ENCODE measurements at regions not wholly inside any gene's neighbourhood (a gene's known extent, or its start where the extent isn't known, plus 50 kb on each side); places are given as distances from the start of the nearest gene placed in this dataset.

- WGBS = 87% methylated on average over 1 of the region's 1 CpG
- Histone ChIP-seq H3K27ac (no peak overlapping the region), H3K36me3 (no peaks in the 10 kb centered on the region), H3K4me1 (no peaks in the 10 kb centered on the region), H3K27me3 (no peaks in the 10 kb centered on the region), H3K9me3 (no peaks in the 10 kb centered on the region), H3K4me3 (no peak overlapping the region)
- TF ChIP-seq POLR2AphosphoS5 (IDR thresholded peaks at IDR 0.05) = no peak
- TF ChIP-seq EP300 (IDR thresholded peaks at IDR 0.05) = no peak
- TF ChIP-seq POLR2A (IDR thresholded peaks at IDR 0.05) = no peak
- no peak for TF ChIP-seq CTCF (IDR thresholded peaks at IDR 0.05)
- no peak for DNase-seq (ENCODE audit: low spot score in 2 of 2)
Measured at GRCh38 chr4:156556336-156556735, 415.3 kb downstream of the PDGFC start.

GRCh38 chr4:156553659-156554058, 417.9 kb downstream of the PDGFC start:
- DNase-seq (ENCODE audit: low spot score in 2 of 2) = no peak
- H3K27me3 ChIP-seq = no peaks in the 10 kb centered on the region
- WGBS = 84% methylated on average over 1 of the region's 1 CpG
- no peaks in the 10 kb centered on the region for H3K36me3 ChIP-seq
- no peaks in the 10 kb centered on the region for H3K4me1 ChIP-seq
- no peaks in the 10 kb centered on the region for H3K9me3 ChIP-seq
- H3K27ac ChIP-seq = no peak overlapping the region
- H3K4me3 ChIP-seq = no peak overlapping the region
- no peak for TF ChIP-seq CTCF (IDR thresholded peaks at IDR 0.05)
- no peak for TF ChIP-seq POLR2A (IDR thresholded peaks at IDR 0.05)
- no peak for TF ChIP-seq POLR2AphosphoS5 (IDR thresholded peaks at IDR 0.05)
- no peak for TF ChIP-seq EP300 (IDR thresholded peaks at IDR 0.05)

DNA sequence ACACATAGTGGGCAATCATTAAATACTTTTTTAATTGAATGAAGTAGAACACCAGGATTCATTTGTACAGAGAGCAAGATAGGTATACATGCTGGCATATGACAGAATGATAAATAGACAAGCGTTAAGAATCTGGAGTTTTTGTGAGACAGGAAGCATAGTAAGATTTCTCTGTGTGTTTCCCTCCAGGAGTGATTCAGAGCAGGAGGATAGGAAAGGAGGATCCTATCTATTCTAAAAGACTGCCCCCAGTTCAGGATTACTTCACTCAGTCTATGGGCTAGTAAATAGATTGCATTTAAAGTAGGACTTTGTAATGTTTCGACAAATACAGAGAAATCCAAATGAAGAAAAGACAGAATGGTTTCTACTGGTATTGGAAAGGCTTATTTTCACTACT, 423.7 kb downstream of the PDGFC start:
- no peaks in the 10 kb centered on the region for H3K9me3 ChIP-seq
- H3K4me3 ChIP-seq = no peak overlapping the region
- H3K27ac ChIP-seq = no peak overlapping the region
- no peaks in the 10 kb centered on the region for H3K36me3 ChIP-seq
- H3K4me1 ChIP-seq = peaks cover 5% of the 10 kb centered on the region
- no peaks in the 10 kb centered on the region for H3K27me3 ChIP-seq
- no peak for DNase-seq (ENCODE audit: low spot score in 2 of 2)
- WGBS = 72% methylated on average over 2 of the region's 2 CpGs
- TF ChIP-seq POLR2A (IDR thresholded peaks at IDR 0.05) = no peak
- no peak for TF ChIP-seq POLR2AphosphoS5 (IDR thresholded peaks at IDR 0.05)
- TF ChIP-seq EP300 (IDR thresholded peaks at IDR 0.05) = no peak

DNA sequence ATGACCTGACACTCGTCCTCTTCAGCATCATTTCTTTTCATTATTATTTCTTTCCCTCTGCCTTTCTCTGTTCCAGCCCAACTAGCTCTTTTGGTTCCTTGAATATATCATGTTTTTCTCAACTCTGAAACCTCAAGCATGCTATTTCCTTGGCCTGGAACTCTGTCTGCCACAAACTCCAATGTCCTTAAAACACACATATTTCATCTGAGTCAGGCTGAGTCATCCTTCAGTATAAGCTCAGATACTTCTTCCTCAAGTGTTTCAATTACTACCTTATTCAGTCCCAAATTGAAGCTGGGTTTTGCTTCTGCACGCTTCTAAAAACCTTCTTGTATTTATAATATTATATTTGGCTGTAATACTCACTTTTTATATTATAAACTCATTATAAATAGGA, 424.2 kb downstream of the PDGFC start:
- H3K9me3 ChIP-seq = no peaks in the 10 kb centered on the region
- no peak overlapping the region for H3K4me3 ChIP-seq
- H3K36me3 ChIP-seq = no peaks in the 10 kb centered on the region
- no peaks in the 10 kb centered on the region for H3K27me3 ChIP-seq
- no peak for DNase-seq (ENCODE audit: low spot score in 2 of 2)
- 71% methylated on average over 2 of the region's 2 CpGs for WGBS
- peaks cover 5% of the 10 kb centered on the region for H3K4me1 ChIP-seq
- no peak overlapping the region for H3K27ac ChIP-seq
- no peak for TF ChIP-seq POLR2A (IDR thresholded peaks at IDR 0.05)
- no peak for TF ChIP-seq POLR2AphosphoS5 (IDR thresholded peaks at IDR 0.05)
- no peak for TF ChIP-seq EP300 (IDR thresholded peaks at IDR 0.05)
- TF ChIP-seq CTCF (IDR thresholded peaks at IDR 0.05) = no peak

GRCh38 chr4:156545003-156545785, 426.4 kb downstream of the PDGFC start:
- Histone ChIP-seq H3K4me1 (peaks cover 5% of the 10 kb centered on the region), H3K36me3 (no peaks in the 10 kb centered on the region), H3K4me3 (no peak overlapping the region), H3K27ac (no peak overlapping the region), H3K27me3 (no peaks in the 10 kb centered on the region), H3K9me3 (no peaks in the 10 kb centered on the region)
- 53% methylated on average over 2 of the region's 2 CpGs for WGBS
- TF ChIP-seq CTCF (IDR thresholded peaks at IDR 0.05) (no peak), POLR2A (IDR thresholded peaks at IDR 0.05) (no peak), EP300 (IDR thresholded peaks at IDR 0.05) (no peak), POLR2AphosphoS5 (IDR thresholded peaks at IDR 0.05) (no peak)
- DNase-seq (ENCODE audit: low spot score in 2 of 2) = no peak

Data from suprapubic skin (tissue), 4 donors.